ENCODE measurements at regions not wholly inside any gene's neighbourhood (a gene's known extent, or its start where the extent isn't known, plus 50 kb on each side); places are given as distances from the start of the nearest gene placed in this dataset.

DNA sequence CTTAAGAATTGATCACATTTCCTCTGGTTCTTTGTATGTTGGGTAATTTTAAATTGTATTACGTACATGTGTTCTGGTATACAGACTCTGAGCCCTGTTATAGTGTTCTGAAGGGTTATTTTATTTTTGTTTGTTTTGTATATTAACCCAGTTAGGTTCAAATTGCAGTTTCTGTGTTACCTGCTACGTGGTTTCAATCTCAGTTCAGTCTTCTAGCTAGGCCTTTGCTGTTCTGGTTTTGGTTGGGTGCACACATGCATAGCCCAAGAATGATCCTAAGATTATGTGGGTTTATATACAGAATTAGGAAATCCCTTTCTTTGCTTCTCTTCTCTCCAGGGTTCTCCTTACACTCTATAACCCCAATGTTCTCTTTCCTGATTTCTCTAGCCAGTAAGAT lies 161.0 kb downstream of the PPP1R2C start:
- DNase-seq, result no peak

DNA sequence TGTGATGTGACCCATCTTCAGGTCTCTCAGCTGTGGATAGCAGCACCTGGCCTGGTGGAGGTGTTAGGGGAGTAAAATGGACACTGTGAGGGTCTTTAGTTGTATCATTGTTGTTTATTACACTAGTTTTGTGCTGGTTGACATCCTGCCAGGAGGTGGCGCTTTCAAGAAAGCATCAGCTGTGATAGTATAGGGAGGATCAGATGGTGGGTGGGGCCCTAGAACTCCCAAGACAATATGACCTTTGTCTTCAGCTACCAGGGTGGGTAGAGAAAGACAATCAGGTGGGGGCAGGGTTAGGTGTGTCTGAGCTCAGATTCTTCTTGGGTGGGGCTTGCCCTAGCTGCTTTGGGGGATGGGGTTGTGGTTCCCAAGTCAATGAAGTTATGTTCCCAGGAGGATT lies 162.8 kb downstream of the PPP1R2C start:
- no peak for DNase-seq

DNA sequence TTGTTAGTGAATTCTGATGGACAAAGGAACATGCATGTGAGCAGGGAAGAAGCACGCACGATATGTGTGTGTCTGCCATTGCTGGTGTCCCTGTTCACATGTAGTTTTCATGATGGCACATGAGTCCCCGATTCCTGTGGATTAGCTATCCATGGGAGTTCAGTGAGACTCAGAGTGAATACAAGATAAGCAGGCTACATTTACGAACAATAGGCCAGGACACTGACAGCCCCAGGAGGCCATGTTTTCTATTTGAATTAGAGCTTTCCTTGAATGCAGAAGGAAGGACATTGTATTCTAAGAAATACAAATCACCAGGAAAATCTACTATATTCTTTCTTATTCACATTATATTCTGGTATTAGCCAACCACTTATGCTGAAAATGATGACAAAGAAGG lies 171.4 kb downstream of the PPP1R2C start:
- no peak for DNase-seq

GRCh38 chrX:42604302-42604701 lies 173.7 kb downstream of the PPP1R2C start:
- DNase-seq, result no peak

DNA sequence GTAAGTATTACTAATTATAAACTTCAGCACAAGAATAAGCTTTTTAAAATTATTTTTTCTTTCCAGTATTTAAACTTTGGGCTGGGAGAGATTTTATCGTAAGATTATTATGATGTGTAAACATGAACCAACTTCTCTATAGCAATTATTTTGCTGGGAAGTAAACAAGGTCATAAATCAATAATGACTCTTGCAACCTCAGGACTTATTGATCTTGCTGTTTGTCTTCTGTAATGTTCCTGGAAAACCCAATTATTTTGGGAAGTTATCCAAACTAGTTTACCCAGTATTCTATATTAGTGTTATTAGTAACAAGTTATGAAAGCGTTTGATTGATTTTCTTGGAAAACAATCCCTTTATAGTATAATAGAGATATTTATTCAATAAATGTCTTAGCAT lies 174.9 kb downstream of the PPP1R2C start:
- DNase-seq, result no peak

DNA sequence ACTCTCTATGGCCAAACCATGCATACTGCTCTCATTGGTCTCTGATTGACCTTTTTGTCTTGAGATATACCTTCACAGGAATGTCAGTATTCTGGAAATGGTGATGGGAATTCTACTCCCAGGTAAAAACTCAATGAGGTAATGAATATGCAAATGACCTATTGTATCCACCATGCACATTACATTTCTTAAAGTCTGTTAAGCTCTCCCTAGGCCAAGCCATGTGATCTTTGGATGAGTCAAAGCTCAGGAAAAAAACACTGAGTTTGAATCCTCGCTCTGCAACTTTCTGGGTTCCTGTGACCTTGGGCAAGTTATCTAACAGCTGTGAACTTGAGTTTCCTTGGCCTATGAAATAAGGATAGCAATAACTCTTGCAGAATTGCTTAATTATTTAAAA lies 175.4 kb downstream of the PPP1R2C start:
- no peak for DNase-seq

DNA sequence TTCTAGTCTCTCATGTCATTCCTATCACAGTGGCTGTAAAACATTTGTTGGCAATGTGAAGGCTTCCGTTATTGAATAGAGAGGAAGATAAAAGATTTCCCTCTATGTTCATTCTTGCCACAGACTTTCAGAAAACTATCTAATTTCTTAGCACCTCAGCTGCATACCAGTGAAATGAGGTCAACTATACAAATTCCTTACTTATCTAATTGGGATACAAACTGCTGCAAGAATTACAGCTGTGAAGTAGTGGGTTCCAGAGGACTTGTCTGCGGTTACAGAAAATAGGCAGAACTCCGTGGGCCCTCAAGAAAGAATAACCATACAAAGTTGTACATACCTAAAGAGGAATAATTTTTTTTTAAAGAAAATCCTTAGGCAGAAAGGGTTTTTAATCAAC lies 175.8 kb downstream of the PPP1R2C start:
- DNase-seq, result no peak

DNA sequence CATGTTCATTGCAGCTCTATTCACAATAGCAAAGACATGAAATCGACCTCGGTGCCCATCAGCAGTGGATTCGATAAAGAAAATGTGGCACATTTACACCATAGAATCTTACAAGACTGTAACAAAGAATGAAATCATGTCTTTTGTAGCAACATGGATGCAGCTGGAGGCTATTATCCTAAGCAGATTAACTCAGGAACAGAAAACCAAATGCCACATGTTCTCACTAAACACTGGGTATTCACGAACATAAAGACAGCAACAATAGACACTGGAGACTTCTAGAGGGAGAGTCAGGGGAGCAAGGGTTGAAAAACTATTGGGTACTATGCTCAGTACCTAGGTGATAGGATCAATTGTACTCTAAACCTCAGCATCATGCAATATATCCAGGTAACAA lies 180.5 kb downstream of the PPP1R2C start:
- no peak for DNase-seq

GRCh38 chrX:42585842-42586621 lies 191.9 kb downstream of the PPP1R2C start:
- no peak for DNase-seq

DNA sequence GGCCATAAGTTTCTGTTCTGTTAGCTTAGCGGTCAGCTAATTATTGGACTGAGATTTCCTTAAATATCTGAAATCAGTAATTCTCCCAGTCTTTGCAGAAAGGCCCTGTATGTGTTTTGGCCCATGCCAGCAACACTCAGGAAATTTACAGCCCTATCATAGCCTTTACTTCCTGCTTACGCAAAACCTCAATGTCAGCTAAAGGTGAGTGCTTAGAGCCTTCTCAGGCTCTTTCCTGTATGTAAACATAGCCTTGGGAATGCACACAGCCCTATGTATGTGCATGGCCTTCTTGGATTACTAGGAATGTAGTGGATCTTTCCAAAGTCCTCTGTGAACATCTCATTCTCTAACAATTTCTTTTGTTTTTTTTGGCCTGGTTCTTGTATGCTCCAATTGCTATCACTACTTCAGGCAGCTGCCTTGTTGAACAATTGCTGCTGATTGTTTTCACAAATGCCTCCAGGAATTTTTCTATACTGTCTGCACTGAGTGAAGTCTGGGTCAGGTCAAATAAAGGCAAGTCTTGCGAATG lies 200.0 kb downstream of the PPP1R2C start:
- DNase-seq, result no peak

GRCh38 chrX:42567268-42567667 lies 210.7 kb downstream of the PPP1R2C start:
- DNase-seq, result no peak

GRCh38 chrX:42565739-42566138 lies 212.2 kb downstream of the PPP1R2C start:
- no peak for DNase-seq

GRCh38 chrX:42546800-42547199 lies 231.2 kb downstream of the PPP1R2C start:
- no peak for DNase-seq

GRCh38 chrX:42544883-42545282 lies 233.1 kb downstream of the PPP1R2C start:
- no peak for DNase-seq

DNA sequence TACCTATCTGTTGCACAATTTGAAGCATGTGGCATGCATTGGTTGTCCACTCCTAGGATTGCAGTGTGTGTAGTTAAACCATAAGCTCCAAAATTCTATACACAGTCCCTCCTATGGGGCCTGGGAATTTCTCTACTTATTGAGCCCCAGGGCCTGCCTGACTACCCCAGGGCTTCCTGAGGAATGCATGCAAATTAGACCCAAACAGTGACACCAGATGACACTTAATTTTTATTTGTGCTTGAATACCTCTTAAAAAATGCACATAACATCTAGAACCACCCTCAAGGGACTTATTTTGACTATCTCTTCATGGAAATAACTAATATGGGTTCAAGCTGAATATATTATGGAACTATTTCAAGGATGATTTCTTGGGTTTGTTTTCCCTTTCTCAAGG lies 236.4 kb downstream of the PPP1R2C start:
- no peak for DNase-seq

GRCh38 chrX:42540146-42540545 lies 237.8 kb downstream of the PPP1R2C start:
- no peak for DNase-seq

- no peak for DNase-seq
Measured at GRCh38 chrX:42538405-42538804, 239.6 kb downstream of the PPP1R2C start.

DNA sequence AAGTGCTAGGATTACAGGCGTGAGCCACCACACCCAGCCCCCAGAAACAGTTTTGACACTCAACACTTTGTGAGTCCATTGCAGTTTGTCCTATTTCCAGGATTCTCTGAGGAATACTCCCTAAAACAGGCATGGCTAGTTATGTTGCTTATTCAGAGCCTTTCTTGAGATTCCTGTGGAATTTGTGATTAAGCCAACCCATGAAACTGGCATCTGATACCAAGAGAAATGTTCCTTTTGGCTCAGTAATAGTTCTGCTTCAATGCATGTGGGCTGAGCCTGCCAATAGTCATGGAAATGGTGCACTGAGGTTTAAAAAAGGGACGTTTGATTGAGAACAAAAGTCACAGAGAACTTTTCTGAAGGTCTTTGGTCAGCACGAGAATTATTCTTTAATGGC lies 241.7 kb downstream of the PPP1R2C start:
- DNase-seq, result no peak

DNA sequence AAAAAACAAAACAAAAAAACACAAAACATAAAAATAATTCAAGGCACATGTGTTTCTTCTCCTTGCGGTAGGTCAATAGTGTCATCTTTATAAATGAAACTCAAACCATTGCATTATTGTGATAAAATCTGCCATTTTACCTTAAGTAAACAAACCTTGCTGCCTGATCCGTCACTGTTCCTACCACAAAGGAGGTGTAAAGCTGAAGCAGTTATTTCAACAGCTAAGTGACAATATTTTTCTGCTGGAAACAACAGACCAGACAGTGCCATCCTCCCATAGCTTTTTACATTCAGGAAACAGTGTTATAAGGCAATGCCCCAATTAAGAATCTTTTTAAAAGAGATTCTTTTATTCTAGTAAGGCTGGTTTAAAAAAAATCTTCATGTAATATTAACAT lies 242.7 kb downstream of the PPP1R2C start:
- DNase-seq, result no peak

- DNase-seq, result no peak
Measured at GRCh38 chrX:42533761-42534160, 244.2 kb downstream of the PPP1R2C start.

DNA sequence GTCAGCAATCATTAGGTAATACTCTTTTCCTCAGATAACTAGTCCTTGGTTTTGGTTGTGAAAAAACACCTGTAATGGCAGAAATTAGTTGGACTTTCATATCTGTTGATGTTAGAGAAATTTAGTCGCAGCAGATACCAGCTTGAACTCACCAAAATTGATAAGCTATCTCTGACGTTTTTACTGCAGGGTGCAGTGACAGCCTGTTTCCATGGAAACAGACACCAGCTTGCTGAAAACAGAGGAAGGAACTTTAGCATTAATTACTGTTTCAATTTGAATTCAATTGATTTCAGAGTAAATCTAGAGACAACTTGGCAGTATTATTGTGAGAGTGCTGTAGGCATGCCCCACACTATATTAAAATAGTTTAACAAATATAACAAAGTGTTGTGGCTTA lies 246.5 kb downstream of the PPP1R2C start:
- DNase-seq, result no peak

DNA sequence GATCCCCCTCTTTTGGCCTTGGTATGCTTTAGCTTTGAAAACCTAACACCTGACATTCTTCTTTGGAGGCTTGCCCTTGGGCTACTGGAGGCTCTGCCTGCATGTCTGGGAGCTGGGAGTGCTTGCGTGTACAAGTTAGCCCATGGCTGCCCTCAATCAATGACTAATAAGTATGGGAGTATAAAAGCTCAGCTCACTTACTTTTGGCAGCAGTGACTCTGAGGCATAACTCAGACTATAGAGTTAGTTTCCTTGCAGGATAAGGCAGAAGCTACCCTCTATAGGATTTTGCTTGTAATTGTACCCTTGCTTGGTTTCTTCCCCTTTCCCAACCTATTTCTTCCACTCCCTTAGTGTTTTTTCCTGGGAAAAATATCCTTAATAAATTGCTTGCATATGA lies 247.9 kb downstream of the PPP1R2C start:
- DNase-seq, result no peak

- no peak for DNase-seq
Measured at GRCh38 chrX:42524379-42524778, 253.6 kb downstream of the PPP1R2C start.

DNA sequence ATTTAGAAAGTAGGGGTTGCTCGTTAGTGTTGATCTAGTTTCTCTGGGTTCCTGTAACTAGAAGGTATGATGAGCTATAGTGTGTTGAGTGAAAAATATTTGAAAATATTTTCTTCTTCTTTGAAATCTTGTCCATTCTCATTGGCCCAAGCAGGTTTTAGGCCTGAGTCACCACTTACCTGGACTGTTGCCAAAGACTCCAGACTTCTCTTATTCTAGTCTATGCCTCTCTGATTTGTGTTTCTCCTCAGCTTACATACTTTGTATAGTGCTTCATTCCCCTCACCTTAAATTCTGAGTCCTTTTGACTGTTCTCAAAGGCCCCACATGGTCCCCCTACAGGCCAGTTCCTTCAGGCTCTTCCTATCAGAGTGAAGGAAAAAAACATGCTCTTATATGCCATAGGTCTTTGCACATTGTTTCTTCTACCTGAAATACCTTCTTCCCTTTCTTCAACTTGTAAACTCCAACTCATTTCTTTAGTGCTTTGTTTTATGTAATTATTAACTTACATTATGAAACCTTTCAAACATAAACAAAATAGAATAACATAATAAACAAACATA lies 258.2 kb downstream of the PPP1R2C start:
- DNase-seq, result no peak

- DNase-seq, result no peak
Measured at GRCh38 chrX:42515939-42516338, 262.0 kb downstream of the PPP1R2C start.
